HEK293 (cell line): ENCODE measurements at regions not wholly inside any gene's neighbourhood (a gene's known extent, or its start where the extent isn't known, plus 50 kb on each side); places are given as distances from the start of the nearest gene placed in this dataset.

ENCODE experiments used
- CTCF ChIA-PET: fragments of 350-600 bp; formaldehyde crosslinking; extraction: SDS; loops from one replicate; lab custom pipeline; 2021; ENCODE audit warnings: antibody characterized with exemption; lab: Yijun Ruan, JAX
- POLR2A ChIA-PET: fragments of 300-600 bp; formaldehyde crosslinking; extraction: SDS; loops from one replicate; lab custom pipeline; 2020; ENCODE audit warnings: antibody characterized with exemption, inconsistent platforms; lab: Yijun Ruan, JAX
- H3K27ac ChIP-seq: fragments of 200-500 bp; sonication (Bioruptor generic); 2 replicates; pipeline ENCODE4 v1.5.1; 2014; ENCODE audit warnings: low read depth, low read length, control low read depth, inconsistent platforms; ENCODE audit errors: extremely low read depth
- H3K36me3 ChIP-seq, 2 experiments: fragments of 200-500 bp in 1 of 2; sonication (Bioruptor generic) in 1 of 2; 1 replicate in 1 of 2; 2 replicates in 1 of 2; pipeline ENCODE4 v1.5.1; 2014 to 2017; ENCODE audit warnings: inconsistent platforms in 2 of 2, low read length in 2 of 2; ENCODE audit not compliant: control insufficient read depth in 2 of 2, insufficient read depth in 1 of 2
- H3K4me1 ChIP-seq: fragments of 200-500 bp; sonication (Bioruptor generic); 2 replicates; pipeline ENCODE4 v1.5.1; 2014; ENCODE audit warnings: mild to moderate bottlenecking, low read length, inconsistent platforms; ENCODE audit not compliant: control insufficient read depth, insufficient read depth
- H3K4me3 ChIP-seq: 2 replicates; pipeline ENCODE4 v1.5.1; 2011; ENCODE audit warnings: low read depth, mild to moderate bottlenecking, control low read depth, low read length, moderate library complexity
- H3K9me3 ChIP-seq: fragments of 200-500 bp; sonication (Bioruptor generic); 2 replicates; pipeline ENCODE4 v1.5.1; 2014; ENCODE audit warnings: low read depth, low read length, inconsistent platforms; ENCODE audit not compliant: control insufficient read depth, insufficient read depth
- BCL11B ChIP-seq: fragments of 450-650 bp; formaldehyde crosslinking; IDR thresholded peaks from 2 replicates; pipeline ENCODE4 v1.5.1; 2016; ENCODE audit warnings: low read depth, missing biosample characterization, missing genetic modification characterization
- BCL6B ChIP-seq: fragments of 450-650 bp; formaldehyde crosslinking; IDR thresholded peaks from 2 replicates; pipeline ENCODE4 v1.5.1; 2017; ENCODE audit warnings: missing biosample characterization, missing genetic modification characterization
- KLF17 ChIP-seq: fragments of 450-650 bp; formaldehyde crosslinking; IDR thresholded peaks from 2 replicates; pipeline ENCODE4 v1.5.1; 2016; ENCODE audit warnings: missing biosample characterization, missing genetic modification characterization
- PATZ1 ChIP-seq: fragments of 450-650 bp; formaldehyde crosslinking; IDR thresholded peaks from 2 replicates; pipeline ENCODE4 v1.5.1; 2016; ENCODE audit warnings: missing biosample characterization, missing genetic modification characterization
- PRDM10 ChIP-seq: fragments of 450-650 bp; formaldehyde crosslinking; IDR thresholded peaks from 2 replicates; pipeline ENCODE4 v1.5.1; 2016; ENCODE audit warnings: missing biosample characterization, missing genetic modification characterization
- SETDB1 ChIP-seq: IDR thresholded peaks from one replicate; pipeline ENCODE4 v1.6.1; 2017; ENCODE audit warnings: mild to moderate bottlenecking, low read length, moderate library complexity, mixed read lengths; ENCODE audit not compliant: insufficient read length
- TCF7L2 ChIP-seq: IDR thresholded peaks from 2 replicates; pipeline ENCODE4 v1.6.1; 2011; ENCODE audit warnings: low read depth, mild to moderate bottlenecking, inconsistent platforms, low read length, moderate library complexity, borderline replicate concordance
- TRIM28 ChIP-seq: IDR thresholded peaks from 2 replicates; pipeline ENCODE4 v1.6.1; 2011; ENCODE audit warnings: low read length, control low read depth, borderline replicate concordance
- ZNF155 ChIP-seq: fragments of 450-650 bp; formaldehyde crosslinking; IDR thresholded peaks from 2 replicates; pipeline ENCODE4 v1.5.1; 2016; ENCODE audit warnings: missing biosample characterization, missing genetic modification characterization
- ZNF16 ChIP-seq: fragments of 450-650 bp; formaldehyde crosslinking; IDR thresholded peaks from 2 replicates; pipeline ENCODE4 v1.5.1; 2016; ENCODE audit warnings: low read depth, missing biosample characterization, missing genetic modification characterization
- ZNF354C ChIP-seq: fragments of 450-650 bp; formaldehyde crosslinking; IDR thresholded peaks from 2 replicates; pipeline ENCODE4 v1.5.1; 2016; ENCODE audit warnings: missing biosample characterization, missing genetic modification characterization, low read depth, borderline replicate concordance
- ZNF37A ChIP-seq: fragments of 450-650 bp; IDR thresholded peaks from 2 replicates; pipeline ENCODE4 v1.5.1; 2018; ENCODE audit warnings: missing biosample characterization, missing genetic modification characterization
- ZNF426 ChIP-seq: fragments of 450-650 bp; formaldehyde crosslinking; IDR thresholded peaks from 2 replicates; pipeline ENCODE4 v1.5.1; 2017; ENCODE audit warnings: missing biosample characterization, missing genetic modification characterization, mild to moderate bottlenecking, inconsistent platforms, moderate library complexity
- ZNF48 ChIP-seq: fragments of 450-650 bp; formaldehyde crosslinking; IDR thresholded peaks from 2 replicates; pipeline ENCODE4 v1.5.1; 2016; ENCODE audit warnings: missing biosample characterization, missing genetic modification characterization
- ZNF580 ChIP-seq: fragments of 450-650 bp; formaldehyde crosslinking; IDR thresholded peaks from 2 replicates; pipeline ENCODE4 v1.5.1; 2016; ENCODE audit warnings: missing biosample characterization, missing genetic modification characterization
- ZNF626 ChIP-seq: fragments of 450-650 bp; sonication (Bioruptor Pico); formaldehyde crosslinking; IDR thresholded peaks from 2 replicates; pipeline ENCODE4 v1.5.1; 2018; ENCODE audit warnings: missing biosample characterization, missing genetic modification characterization, inconsistent platforms
- ZNF639 ChIP-seq: fragments of 450-650 bp; formaldehyde crosslinking; IDR thresholded peaks from 2 replicates; pipeline ENCODE4 v1.5.1; 2016; ENCODE audit warnings: missing biosample characterization, missing genetic modification characterization
- ZNF76 ChIP-seq: fragments of 450-650 bp; formaldehyde crosslinking; IDR thresholded peaks from 2 replicates; pipeline ENCODE4; 2016; ENCODE audit warnings: low read depth, missing biosample characterization, missing genetic modification characterization, borderline replicate concordance
- ZNF776 ChIP-seq: fragments of 450-650 bp; formaldehyde crosslinking; IDR thresholded peaks from 2 replicates; pipeline ENCODE4 v1.5.0; 2017; ENCODE audit warnings: missing biosample characterization, missing genetic modification characterization, borderline replicate concordance
- ZNF791 ChIP-seq: fragments of 450-650 bp; formaldehyde crosslinking; IDR thresholded peaks from 2 replicates; pipeline ENCODE4 v1.5.1; 2016; ENCODE audit warnings: missing biosample characterization, missing genetic modification characterization
- ZNF843 ChIP-seq: fragments of 450-650 bp; formaldehyde crosslinking; IDR thresholded peaks from 2 replicates; pipeline ENCODE4 v1.5.1; 2016; ENCODE audit warnings: missing biosample characterization, missing genetic modification characterization

GRCh38 chr4:3859571-3859970, 93.4 kb downstream of the ADRA2C start:
- CTCF ChIA-PET, result no interaction called here

GRCh38 chr4:3860061-3860912, 94.1 kb downstream of the ADRA2C start:
- Histone ChIP-seq H3K4me1 (no peaks in the 10 kb centered on the region), H3K9me3 (no peaks in the 10 kb centered on the region), H3K27ac (no peak overlapping the region), H3K4me3 (no peak overlapping the region), H3K36me3 (no peaks in the 10 kb centered on the region)
- CTCF ChIA-PET, result no interaction called here
- TF ChIP-seq BCL11B (tag by site-specific recombination), result no peak
- TF ChIP-seq ZNF639, result no peak
- no peak for TF ChIP-seq KLF17 (tag by site-specific recombination)
- TF ChIP-seq ZNF16 (tag by site-specific recombination), result no peak
- no peak for TF ChIP-seq BCL6B
- no peak for TF ChIP-seq ZNF791
- POLR2A ChIA-PET, result no interaction called here

More at GRCh38 chr4:3859571-3859970, 93.4 kb downstream of the ADRA2C start:
- no peaks in the 10 kb centered on the region for H3K4me1 ChIP-seq
- no peaks in the 10 kb centered on the region for H3K36me3 ChIP-seq
- POLR2A ChIA-PET, result no interaction called here
- TF ChIP-seq SETDB1 (no peak), ZNF16 (tag by site-specific recombination) (no peak), ZNF76 (tag by site-specific recombination) (no peak), TCF7L2 (no peak), TRIM28 (no peak), ZNF426 (tag by site-specific recombination) (no peak), ZNF843 (no peak), ZNF626 (no peak), PATZ1 (tag by site-specific recombination) (no peak), ZNF48 (tag by site-specific recombination) (no peak), ZNF155 (tag by site-specific recombination) (no peak), ZNF776 (tag by site-specific recombination) (no peak), ZNF580 (tag by site-specific recombination) (no peak), PRDM10 (tag by site-specific recombination) (no peak), ZNF37A (no peak), ZNF354C (tag by site-specific recombination) (no peak)
- no peak overlapping the region for H3K4me3 ChIP-seq
- no peaks in the 10 kb centered on the region for H3K9me3 ChIP-seq
- H3K27ac ChIP-seq, result no peak overlapping the region
